ENCODE measurements at regions not wholly inside any gene's neighbourhood (a gene's known extent, or its start where the extent isn't known, plus 50 kb on each side); places are given as distances from the start of the nearest gene placed in this dataset.

DNA sequence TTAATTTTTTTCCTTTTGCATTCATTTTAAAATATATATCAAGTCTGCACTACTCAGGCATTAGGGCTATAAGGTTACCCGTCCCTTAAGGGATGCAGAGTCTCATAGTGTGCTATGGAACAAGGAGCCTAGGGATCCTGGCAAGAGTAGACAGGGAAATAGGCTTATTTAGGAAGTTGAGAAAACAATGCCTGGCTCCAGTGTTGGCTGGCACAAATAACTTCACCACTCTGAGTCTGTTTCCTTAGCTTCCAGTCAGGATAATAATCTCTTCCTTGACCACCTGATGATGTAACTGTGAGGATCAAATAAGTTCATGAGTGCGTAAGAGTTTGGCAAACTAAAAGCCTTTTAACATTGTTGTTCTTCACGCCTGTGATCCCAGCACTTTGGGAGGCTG is 540.8 kb upstream of the IL12A start:
- peaks cover 5% of the 10 kb centered on the region for H3K9me3 Mint-ChIP-seq
- H3K4me1 Mint-ChIP-seq = no peaks in the 10 kb centered on the region
- H3K27ac Mint-ChIP-seq = no peak overlapping the region
- no peak overlapping the region for H3K4me3 Mint-ChIP-seq
- H3K36me3 Mint-ChIP-seq = no peaks in the 10 kb centered on the region
- no peak for ATAC-seq
- H3K27me3 Mint-ChIP-seq = no peaks in the 10 kb centered on the region

DNA sequence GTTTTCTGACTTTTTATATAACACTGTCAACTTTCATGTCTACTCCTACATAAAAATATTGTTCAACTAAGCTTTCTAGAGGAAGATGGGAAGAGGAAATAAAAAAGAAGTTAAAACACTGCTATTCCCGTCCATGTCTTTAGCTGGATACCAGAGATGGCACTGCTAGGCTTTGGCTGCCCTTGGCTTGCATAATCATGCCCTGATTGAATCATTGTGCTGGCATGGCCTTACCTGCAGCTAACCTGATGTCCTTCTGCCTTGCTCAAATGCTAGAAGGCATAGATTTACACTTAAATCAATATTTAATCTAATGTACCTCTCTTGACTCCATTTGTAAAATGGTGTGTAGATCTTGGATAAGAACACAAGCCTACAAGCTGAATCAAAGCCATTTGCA is 539.7 kb upstream of the IL12A start:
- peaks cover 5% of the 10 kb centered on the region for H3K9me3 Mint-ChIP-seq
- H3K4me1 Mint-ChIP-seq = no peaks in the 10 kb centered on the region
- H3K4me3 Mint-ChIP-seq = no peak overlapping the region
- H3K36me3 Mint-ChIP-seq = no peaks in the 10 kb centered on the region
- no peak overlapping the region for H3K27ac Mint-ChIP-seq
- ATAC-seq = no peak
- no peaks in the 10 kb centered on the region for H3K27me3 Mint-ChIP-seq

DNA sequence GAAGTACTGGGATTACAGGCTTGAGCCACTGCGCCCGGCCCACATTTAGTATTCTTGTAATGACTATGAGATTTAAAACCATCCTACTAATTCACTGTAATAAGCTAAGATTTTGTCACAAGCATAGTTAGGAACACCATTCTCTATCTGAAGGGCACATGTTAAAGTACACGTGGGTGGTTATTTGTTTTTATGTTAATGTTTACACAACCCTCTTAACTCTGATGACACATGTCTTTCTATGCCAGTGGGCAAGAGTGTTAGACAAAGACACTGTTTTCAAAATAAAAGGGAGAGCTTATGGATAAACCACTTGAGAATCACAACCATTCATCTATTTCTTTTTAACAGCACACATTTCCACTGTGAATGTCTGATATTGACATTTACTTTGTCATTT is 537.6 kb upstream of the IL12A start:
- Mint-ChIP-seq H3K36me3 (no peaks in the 10 kb centered on the region), H3K9me3 (peaks cover 3% of the 10 kb centered on the region), H3K27me3 (no peaks in the 10 kb centered on the region), H3K27ac (no peak overlapping the region), H3K4me1 (no peaks in the 10 kb centered on the region), H3K4me3 (no peak overlapping the region)
- no peak for ATAC-seq

DNA sequence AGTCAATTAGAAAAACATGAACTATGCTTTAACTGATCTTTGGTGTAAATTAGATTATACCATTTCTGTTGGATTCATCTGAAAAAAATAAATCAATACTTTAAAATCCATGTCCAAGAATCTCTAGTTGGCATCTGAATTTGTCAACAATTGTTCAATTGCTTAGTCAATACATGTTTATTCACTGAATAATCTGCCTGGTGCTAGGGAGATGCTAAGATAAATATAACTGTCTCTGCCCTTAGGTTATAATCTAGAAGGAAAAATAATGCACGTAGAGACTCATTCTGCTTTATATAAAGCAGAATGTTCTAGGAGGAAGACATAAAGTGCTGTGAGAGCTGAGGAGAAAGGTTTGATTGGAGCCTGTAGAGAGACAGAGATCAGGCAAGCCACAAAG is 537.2 kb upstream of the IL12A start:
- H3K4me1 Mint-ChIP-seq = no peaks in the 10 kb centered on the region
- no peak for ATAC-seq
- no peaks in the 10 kb centered on the region for H3K27me3 Mint-ChIP-seq
- no peaks in the 10 kb centered on the region for H3K36me3 Mint-ChIP-seq
- peaks cover 3% of the 10 kb centered on the region for H3K9me3 Mint-ChIP-seq
- no peak overlapping the region for H3K4me3 Mint-ChIP-seq
- H3K27ac Mint-ChIP-seq = no peak overlapping the region

DNA sequence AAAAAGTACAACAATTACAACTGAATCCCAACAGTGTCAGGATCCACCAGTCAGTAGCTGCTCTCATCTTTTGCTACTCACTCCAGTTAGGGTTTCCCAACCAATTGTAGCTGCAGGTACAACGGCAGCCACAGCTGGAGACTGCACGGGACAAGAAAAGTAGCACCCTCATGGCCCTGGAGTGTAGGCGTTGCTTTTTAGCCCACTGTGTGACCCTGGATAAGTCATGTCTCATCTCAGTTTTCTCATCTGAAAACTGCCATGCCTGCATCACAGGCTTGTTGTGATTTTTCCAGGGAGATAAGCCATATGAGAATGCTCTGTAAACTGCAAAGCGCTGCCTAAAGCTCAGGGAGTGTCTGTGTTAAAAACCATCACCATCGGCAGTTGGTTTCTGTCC is 535.6 kb upstream of the IL12A start:
- H3K27me3 Mint-ChIP-seq = no peaks in the 10 kb centered on the region
- ATAC-seq = no peak
- H3K4me3 Mint-ChIP-seq = no peak overlapping the region
- no peaks in the 10 kb centered on the region for H3K36me3 Mint-ChIP-seq
- H3K4me1 Mint-ChIP-seq = no peaks in the 10 kb centered on the region
- peaks cover 3% of the 10 kb centered on the region for H3K9me3 Mint-ChIP-seq
- no peak overlapping the region for H3K27ac Mint-ChIP-seq

DNA sequence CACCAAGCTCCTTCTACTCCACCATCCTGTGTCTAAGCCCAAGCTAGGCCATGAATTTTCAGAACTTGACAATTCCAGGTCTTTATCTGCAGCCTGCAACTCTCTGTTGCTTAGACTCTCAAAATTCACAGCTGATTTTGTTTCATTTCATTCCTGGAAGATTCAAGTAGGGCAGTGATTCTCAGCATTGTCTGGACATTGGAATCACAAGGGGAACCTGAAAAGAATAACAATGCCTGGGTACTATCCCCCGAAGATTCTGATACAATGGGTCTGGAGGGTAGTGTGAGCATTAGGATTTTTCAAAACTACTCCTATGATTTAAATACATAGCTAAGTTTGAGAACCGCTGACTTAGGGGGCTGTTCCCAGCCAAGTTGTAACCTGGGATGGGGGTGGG is 534.7 kb upstream of the IL12A start:
- H3K27me3 Mint-ChIP-seq = no peaks in the 10 kb centered on the region
- H3K36me3 Mint-ChIP-seq = no peaks in the 10 kb centered on the region
- no peak for ATAC-seq
- no peak overlapping the region for H3K4me3 Mint-ChIP-seq
- peaks cover 3% of the 10 kb centered on the region for H3K9me3 Mint-ChIP-seq
- H3K27ac Mint-ChIP-seq = no peak overlapping the region
- H3K4me1 Mint-ChIP-seq = no peaks in the 10 kb centered on the region

DNA sequence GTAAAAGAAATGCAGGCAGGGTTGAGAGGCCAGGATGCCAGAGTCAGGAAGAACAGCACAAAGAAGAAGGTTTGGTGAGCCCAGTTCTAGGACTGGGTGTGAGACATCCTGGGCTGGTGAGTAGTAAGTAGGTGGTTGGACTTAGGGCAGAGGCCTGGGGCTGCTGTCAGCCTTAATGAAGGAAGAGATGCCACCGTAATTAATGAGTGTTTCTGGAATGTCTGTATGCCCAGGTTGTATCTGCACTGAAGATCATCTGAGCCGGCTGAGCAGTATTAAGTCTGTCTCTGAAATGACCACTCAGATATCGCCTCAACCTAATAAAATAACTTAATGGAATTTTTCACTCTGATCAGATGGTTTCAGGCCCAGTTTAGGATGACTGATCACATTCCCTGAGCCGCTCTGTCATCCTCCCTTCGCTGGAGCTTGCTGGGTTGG is 532.9 kb upstream of the IL12A start:
- no peaks in the 10 kb centered on the region for H3K4me1 Mint-ChIP-seq
- ATAC-seq = no peak
- H3K27ac Mint-ChIP-seq = no peak overlapping the region
- no peaks in the 10 kb centered on the region for H3K9me3 Mint-ChIP-seq
- no peaks in the 10 kb centered on the region for H3K27me3 Mint-ChIP-seq
- H3K36me3 Mint-ChIP-seq = no peaks in the 10 kb centered on the region
- H3K4me3 Mint-ChIP-seq = no peak overlapping the region

DNA sequence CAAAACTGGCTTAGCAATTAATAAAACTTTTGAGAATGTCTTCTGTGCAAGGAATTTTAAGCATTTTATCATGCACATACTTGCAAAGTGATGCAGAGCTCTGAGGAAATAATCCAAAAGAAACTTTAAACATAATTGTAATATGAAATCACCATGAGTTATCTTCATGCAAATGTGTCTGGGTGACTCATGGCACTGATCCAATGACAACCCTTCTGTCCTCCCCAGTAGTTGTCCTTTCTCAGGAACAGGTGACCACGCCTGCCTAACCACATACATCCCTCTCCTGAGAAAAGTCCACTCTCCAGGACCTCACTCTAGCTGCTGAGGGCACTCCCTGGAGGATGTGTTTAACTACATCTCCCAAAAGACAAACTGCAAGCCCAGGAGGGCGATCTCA is 530.6 kb upstream of the IL12A start:
- no peak for ATAC-seq
- Mint-ChIP-seq H3K27ac (no peak overlapping the region), H3K4me1 (no peaks in the 10 kb centered on the region), H3K27me3 (no peaks in the 10 kb centered on the region), H3K4me3 (no peak overlapping the region), H3K9me3 (no peaks in the 10 kb centered on the region), H3K36me3 (no peaks in the 10 kb centered on the region)

DNA sequence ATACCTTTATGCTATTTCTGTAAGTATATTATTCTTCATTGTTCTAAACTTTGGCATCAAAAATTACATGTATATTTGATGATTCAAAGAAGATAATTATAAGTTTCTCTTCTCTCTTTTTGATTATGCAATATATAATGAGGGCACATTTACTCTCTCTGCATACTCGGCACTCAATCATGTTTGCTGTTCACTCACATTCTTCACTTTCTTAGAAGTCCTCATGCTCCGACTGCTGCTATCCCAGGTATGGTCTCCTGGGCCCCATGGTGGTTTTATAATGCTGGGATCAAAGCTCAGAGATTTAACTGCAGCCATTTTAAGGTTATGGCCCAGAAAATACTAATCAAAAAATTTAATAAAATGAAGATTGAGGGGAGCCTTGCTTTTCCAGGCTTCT is 529.7 kb upstream of the IL12A start:
- Mint-ChIP-seq H3K4me1 (no peaks in the 10 kb centered on the region), H3K27me3 (no peaks in the 10 kb centered on the region)

DNA sequence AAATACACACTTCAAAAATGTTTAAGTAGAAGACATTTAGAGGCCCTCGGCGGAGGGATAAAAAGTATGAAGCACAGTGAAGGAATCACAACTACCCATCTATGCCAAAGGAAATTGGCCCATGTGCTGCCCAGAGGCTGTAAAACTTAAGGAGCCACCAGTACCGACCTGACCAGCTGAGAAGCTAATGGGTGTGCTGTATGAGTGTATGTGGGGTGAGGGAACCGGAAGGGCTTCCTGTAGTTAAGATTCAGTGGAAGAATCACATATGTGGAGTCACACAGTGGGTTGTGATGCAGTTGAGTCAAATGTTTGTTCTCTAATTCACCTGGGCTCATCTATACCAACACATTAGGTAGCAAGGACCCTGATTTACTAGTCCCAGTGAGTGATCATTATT is 516.0 kb upstream of the IL12A start:
- H3K4me1 Mint-ChIP-seq = no peaks in the 10 kb centered on the region
- H3K27me3 Mint-ChIP-seq = no peaks in the 10 kb centered on the region
- H3K9me3 Mint-ChIP-seq = no peaks in the 10 kb centered on the region
- H3K27ac Mint-ChIP-seq = no peak overlapping the region
- H3K36me3 Mint-ChIP-seq = no peaks in the 10 kb centered on the region
- no peak for ATAC-seq
- no peak overlapping the region for H3K4me3 Mint-ChIP-seq

More for the DNA sequence above, 529.7 kb upstream of the IL12A start:
- Mint-ChIP-seq H3K4me3 (no peak overlapping the region), H3K36me3 (no peaks in the 10 kb centered on the region), H3K27ac (no peak overlapping the region), H3K9me3 (no peaks in the 10 kb centered on the region)
- ATAC-seq = no peak

DNA sequence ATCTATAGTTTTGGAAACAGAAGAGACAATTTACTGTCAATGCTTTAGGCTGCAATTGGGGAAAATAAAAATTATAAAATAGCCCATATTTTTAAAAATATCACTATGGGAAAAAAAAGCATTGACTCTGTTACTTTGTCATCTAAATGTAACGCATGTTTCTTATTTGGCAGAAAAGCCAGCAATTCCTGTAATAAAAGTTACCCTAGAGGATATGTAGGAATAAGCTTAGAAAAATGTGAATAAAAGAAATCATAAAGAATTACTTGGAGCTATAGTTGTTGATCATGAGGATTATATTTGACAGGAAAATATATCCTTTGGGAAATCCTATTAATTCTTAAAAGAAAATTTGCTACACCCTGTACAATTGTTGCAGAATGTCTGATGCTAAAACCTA is 515.4 kb upstream of the IL12A start:
- Mint-ChIP-seq H3K27ac (no peak overlapping the region), H3K9me3 (no peaks in the 10 kb centered on the region), H3K4me3 (no peak overlapping the region), H3K4me1 (no peaks in the 10 kb centered on the region), H3K36me3 (no peaks in the 10 kb centered on the region), H3K27me3 (no peaks in the 10 kb centered on the region)
- no peak for ATAC-seq

DNA sequence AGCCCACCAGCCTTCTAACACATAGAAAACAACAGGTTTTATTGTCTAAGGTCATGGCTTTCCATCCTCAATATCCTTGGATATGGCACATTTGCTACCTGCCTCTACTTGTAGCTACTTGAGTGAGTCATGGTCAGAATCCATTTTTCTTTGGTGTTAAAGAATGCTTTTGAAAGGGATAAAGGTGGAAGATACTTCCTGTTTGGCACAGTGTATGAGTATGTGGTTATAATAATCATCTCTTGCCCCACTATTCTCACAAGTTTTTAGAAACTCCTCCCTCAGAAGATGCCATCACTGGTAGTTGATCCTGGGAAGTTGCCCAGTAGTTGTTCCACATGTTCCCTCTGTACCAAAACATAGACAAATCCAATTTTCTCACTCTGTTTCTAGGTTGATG is 508.6 kb upstream of the IL12A start:
- H3K27me3 Mint-ChIP-seq = peaks cover 5% of the 10 kb centered on the region
- no peaks in the 10 kb centered on the region for H3K4me1 Mint-ChIP-seq
- no peak overlapping the region for H3K27ac Mint-ChIP-seq
- no peaks in the 10 kb centered on the region for H3K9me3 Mint-ChIP-seq
- ATAC-seq = no peak
- no peak overlapping the region for H3K4me3 Mint-ChIP-seq
- no peaks in the 10 kb centered on the region for H3K36me3 Mint-ChIP-seq

DNA sequence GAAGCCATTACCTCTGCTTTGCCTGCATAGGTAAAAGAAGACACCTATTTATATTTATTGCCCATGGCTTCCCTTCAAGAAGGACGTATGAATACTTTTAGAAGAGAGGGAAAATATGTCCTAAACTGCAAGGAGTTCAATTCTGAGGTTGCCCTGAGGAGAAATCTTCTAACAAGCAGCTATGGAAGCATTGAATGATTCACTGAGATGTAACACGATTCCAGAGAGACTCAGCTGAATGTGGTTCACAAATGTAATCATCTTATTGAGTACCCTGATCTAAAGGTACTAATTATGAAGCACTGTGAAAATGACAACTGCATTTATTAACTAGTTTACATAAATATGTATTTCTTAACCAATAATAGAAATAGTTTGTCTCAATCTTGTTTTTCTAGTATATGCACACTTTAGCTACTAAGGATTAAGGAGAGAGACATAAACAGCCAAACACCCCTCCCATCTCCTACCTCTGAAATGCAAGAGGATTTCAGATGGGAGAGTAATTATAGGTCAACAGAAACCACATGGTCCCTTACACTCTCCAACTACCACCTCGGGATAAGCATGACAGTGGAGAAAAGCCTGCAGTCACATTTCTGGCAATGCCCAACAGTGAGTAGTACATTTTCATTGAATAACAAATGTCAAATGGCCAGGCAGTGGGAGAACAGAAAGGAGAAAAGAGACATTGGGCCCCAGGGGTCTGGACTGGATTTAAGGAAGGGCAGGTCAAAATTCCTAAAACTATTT is 506.2 kb upstream of the IL12A start:
- peaks cover 5% of the 10 kb centered on the region for H3K27me3 Mint-ChIP-seq
- H3K4me3 Mint-ChIP-seq = no peak overlapping the region
- no peaks in the 10 kb centered on the region for H3K4me1 Mint-ChIP-seq
- no peak overlapping the region for H3K27ac Mint-ChIP-seq
- H3K9me3 Mint-ChIP-seq = peaks cover 3% of the 10 kb centered on the region
- no peak for ATAC-seq
- no peaks in the 10 kb centered on the region for H3K36me3 Mint-ChIP-seq

DNA sequence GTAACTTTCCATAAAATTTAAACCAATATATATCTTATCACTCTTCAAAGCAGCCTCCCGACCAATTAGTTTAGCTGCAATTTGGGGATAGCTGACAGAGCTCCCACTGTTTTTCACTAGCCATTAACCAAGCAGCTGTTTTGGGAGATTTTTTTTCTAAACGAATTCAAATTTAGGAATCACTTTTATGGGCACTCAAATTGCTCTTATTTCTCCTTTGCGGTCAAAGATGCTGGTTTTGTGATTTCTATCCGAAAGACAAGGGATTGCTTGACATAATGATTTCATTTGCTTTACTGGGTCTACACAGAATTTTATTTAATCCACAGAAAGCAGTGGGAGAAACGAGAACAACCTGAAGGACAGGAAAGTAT is 505.7 kb upstream of the IL12A start:
- H3K27ac Mint-ChIP-seq = no peak overlapping the region
- peaks cover 5% of the 10 kb centered on the region for H3K9me3 Mint-ChIP-seq
- peaks cover 5% of the 10 kb centered on the region for H3K27me3 Mint-ChIP-seq
- H3K4me1 Mint-ChIP-seq = no peaks in the 10 kb centered on the region
- H3K4me3 Mint-ChIP-seq = no peak overlapping the region
- no peaks in the 10 kb centered on the region for H3K36me3 Mint-ChIP-seq
- no peak for ATAC-seq

DNA sequence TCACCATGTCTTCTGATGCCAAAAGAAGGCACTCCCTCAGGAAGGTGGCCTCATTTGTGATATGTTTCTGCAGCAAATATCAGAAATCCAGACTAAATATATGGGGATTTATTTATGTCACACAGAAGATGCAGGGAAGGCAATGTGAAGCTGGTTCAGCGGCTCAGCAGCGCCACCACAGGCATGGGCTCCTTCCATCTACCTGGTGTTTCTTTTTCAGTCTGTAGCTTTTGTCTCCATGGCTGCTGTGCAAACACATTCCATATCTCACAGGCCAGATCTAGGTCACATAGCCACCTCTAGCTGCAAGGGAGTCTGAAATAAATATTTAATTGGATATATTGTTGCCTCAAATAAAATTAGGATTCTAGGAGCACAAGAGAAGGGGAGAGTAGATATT is 502.1 kb upstream of the IL12A start:
- no peak for ATAC-seq
- H3K27me3 Mint-ChIP-seq = peaks cover 12% of the 10 kb centered on the region
- H3K27ac Mint-ChIP-seq = no peak overlapping the region
- H3K9me3 Mint-ChIP-seq = peaks cover 5% of the 10 kb centered on the region
- no peaks in the 10 kb centered on the region for H3K36me3 Mint-ChIP-seq
- H3K4me1 Mint-ChIP-seq = no peaks in the 10 kb centered on the region
- no peak overlapping the region for H3K4me3 Mint-ChIP-seq

DNA sequence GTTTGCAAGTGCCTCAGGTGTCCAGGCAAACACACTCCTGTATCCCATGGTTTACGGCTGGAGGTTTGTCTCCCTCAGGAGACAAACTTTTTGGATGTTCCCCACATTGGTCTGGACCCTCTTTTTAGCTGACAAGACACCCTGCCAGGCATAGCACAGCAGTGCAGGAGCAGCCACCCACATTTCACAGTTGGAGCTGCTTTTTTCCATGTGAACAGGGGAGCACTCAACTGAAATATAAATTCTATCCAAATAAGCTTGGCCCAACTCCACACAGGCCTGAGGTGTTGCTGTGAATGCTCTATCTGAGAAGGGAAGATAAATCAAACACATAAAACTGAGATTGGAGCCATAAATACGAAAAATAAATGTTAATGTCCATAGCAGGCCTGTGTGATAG is 501.3 kb upstream of the IL12A start:
- no peaks in the 10 kb centered on the region for H3K36me3 Mint-ChIP-seq
- no peak overlapping the region for H3K4me3 Mint-ChIP-seq
- no peaks in the 10 kb centered on the region for H3K4me1 Mint-ChIP-seq
- peaks cover 10% of the 10 kb centered on the region for H3K27me3 Mint-ChIP-seq
- H3K9me3 Mint-ChIP-seq = peaks cover 7% of the 10 kb centered on the region
- H3K27ac Mint-ChIP-seq = no peak overlapping the region
- ATAC-seq = no peak

DNA sequence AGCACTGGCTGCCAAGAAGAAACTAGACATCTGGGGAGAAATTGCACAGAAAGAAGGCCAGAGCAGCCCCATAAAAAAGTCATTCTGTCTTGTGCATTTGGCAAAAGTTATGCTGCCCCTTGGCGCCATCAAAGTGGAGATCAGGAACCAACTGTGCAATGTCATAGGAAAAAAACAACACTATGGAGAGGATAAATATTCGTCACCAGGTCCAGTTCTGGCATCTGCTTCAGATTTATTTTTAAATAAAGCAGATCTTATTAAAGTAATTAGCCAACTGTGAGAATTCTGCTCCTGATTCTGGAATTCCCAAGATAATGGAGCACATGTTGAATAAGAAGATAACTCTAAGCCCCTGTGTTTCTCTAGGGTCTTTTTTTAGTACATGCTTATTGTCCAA is 500.0 kb upstream of the IL12A start:
- Mint-ChIP-seq H3K27me3 (peaks cover 10% of the 10 kb centered on the region), H3K9me3 (peaks cover 8% of the 10 kb centered on the region), H3K36me3 (no peaks in the 10 kb centered on the region), H3K27ac (no peak overlapping the region), H3K4me1 (no peaks in the 10 kb centered on the region), H3K4me3 (no peak overlapping the region)
- ATAC-seq = no peak

Data from stimulated activated memory B cell treated with anti-CD40 and anti-IgM and Interleukin-4, amounts not matched to agents 10 μg/mL and 1 μg/mL and 100 μg/mL, for 72 hours (primary cell).